NCI-H1694 treated with DMSO at 0.1 percent for 48 hours (cell line): ENCODE measurements at regions not wholly inside any gene's neighbourhood (a gene's known extent, or its start where the extent isn't known, plus 50 kb on each side); places are given as distances from the start of the nearest gene placed in this dataset.
"Not testable (repeated sequence)": the region's sequence is repeated elsewhere in the genome, so short reads cannot be mapped to it uniquely, and the experiment has no call there.

Experiments
- DNase-seq: peaks from one replicate; lab custom pipeline; 2025; lab: John Stamatoyannopoulos, UW

DNA sequence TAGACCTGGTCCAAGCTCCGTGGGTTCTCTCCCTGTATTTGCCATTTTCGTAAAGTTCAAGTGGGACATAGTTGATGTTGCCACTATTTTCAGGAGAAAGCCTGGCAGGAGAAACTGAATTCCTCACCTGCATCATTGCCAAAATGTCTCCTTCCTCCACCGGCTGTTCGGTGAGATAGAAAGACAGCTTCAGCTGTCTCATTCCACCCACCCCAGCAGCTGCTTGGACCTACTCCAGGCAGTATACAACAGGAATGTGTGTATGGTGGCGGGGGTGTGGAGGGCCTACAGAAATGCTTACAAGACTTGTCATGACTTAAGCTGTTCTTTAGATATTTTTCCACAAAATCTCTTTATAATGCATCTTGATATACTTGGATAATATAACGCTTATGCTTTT, 132.7 kb upstream of the RAP2B start:
- DNase-seq = no peak

DNA sequence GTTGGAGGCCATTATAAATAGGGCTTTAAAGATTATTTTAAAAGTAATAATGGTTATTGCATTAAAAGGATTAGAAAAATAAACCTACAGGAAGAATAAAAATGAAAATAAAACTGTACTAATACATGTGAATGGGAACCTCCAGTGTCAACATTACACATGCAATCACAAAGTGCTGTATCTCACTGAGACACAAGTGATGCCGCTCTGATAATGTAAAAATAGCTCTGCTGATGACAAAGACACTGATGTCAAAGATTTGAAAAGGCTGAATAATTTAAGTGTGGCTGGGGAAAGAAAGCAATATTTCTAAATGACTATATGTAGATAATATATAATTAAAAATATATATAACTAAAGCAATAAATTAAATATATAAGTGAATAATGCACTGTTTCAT, 129.1 kb upstream of the RAP2B start:
- DNase-seq = no peak

DNA sequence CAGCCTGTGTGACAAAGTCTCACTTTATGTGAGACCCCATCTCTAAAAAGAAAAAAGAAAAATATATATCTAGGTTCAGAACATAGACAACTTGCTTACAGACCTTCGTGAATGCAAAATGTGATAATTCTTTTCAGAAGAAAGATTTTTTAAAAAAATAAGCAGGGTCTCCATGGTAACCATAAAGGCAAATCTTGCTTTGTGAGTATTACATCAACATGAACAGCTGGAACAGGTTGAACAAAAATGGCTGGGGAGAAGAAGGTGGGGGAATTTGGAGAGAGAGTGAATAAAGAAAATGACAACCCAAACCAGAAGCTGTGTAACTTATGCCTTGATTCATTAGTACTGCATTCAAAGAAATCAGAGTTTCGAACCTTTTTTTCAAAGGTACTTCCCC, 125.2 kb upstream of the RAP2B start:
- DNase-seq = no peak

DNA sequence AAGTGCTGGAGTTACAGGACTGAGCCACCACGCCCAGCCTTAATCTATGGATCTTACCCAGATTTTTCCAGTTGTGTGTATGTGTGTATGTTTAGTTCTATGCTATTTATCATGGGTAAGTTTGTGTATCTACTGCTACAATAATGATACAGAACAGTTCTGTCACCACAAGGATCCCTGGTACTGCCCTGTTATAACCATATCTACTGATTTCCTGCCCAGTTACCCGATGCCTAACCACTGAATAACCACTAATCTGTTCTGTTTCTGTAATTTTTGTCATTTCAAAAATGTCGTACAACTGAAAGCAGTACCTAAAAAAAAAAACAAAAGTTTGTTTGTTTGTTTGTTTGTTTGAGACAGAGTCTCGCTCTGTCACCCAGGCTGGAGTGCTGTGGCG, 123.7 kb upstream of the RAP2B start:
- DNase-seq = no peak

DNA sequence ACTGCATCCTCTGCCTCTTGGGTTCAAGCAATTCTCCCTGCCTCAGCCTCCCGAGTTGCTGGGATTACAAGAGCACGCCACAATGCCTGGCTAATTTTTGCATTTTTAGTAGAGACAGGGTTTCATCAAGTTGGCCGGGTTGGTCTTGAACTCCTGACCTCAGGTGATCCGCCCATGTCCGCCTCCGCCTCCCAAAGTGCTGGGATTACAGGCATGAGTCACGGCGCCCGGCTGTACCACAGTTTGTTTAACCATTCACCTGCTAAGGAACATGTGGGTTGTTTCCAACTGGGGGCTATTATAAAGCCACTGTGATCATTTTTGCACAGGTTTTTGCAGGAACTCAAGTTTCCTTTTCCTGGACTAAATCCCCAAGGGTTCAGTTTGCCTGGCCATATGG, 123.2 kb upstream of the RAP2B start:
- DNase-seq = no peak

DNA sequence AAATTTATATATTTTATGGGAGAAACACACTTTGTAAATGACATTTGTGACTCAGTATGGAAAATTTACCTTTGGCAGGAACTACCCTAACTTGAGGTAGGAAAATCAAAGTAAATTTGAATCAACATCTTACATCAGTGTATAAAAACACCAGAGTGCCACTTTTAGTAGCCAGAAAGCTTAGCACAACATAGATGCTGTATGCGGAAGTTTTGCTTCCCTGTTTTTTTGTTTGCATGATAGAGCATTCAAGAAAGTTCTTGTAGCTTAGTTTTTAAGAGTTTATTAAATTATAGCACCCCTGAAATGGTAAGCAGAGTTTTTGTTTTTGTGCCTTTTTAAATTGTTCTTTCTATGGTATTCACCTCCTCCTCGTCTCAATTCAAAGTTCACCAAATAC, 120.8 kb upstream of the RAP2B start:
- DNase-seq = no peak

DNA sequence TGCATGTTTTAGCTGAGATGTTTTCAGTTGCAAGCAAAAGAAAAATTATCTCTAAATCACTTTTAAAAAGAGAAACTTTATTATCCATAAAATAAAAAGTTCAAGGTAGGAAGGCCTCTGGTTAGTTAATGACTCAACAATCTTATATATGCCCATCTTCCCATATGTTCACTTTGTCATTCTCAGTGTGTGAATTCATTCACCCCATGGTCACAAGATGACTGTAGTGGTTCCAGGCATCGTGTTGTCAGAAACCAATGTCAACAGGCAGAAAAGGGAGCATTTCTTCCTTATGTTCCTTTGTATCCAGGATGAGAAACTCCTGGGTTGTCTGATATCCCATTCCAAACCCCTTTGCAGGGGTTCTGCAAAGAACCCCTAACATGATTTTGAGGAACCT, 119.9 kb upstream of the RAP2B start:
- DNase-seq = no peak

DNA sequence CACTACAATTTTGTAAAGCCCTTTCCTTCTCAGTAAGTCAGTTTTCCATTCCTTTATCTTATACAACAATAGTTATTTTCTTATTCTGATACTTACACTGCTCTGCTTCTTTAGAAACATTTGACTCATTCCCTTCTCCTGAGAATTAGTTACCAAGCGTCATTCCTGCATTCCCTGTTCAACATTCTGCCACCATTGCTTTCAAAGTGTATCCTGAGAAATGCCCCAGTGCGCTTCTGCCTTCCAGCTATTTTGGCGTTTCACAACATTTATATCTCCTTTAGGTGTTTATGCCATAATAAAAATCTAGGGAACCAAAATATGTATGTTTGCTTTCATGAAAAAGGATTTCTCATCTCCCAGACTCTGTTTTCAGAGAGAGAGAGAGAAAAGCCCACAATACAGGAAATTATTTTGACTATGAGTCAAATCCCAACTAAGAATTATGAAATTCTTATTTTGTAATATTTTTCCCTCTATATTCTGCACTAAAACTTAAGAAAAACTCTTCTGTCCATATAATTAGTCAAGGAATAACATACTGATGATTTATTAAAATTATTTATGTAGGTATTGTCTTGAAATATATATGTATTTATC, 118.2 kb upstream of the RAP2B start:
- no peak for DNase-seq

DNA sequence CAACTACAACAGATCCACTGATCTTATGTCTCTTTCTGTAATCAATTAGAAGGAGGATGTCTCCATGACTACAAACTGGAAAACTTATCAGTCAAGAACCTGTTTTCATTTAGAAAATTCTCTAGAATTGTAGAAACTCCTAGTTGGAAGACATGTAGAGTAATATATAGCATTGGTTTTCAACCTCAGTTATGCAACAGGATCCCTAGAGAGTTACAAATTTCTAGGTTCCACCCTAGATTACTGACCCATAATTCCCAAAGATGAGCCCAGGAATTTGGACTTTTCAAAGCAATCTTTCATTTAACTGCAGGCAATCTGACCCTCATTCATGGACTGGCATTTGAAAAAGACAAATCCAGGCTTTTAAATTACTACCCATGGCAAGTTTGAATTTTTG, 116.9 kb upstream of the RAP2B start:
- no peak for DNase-seq

DNA sequence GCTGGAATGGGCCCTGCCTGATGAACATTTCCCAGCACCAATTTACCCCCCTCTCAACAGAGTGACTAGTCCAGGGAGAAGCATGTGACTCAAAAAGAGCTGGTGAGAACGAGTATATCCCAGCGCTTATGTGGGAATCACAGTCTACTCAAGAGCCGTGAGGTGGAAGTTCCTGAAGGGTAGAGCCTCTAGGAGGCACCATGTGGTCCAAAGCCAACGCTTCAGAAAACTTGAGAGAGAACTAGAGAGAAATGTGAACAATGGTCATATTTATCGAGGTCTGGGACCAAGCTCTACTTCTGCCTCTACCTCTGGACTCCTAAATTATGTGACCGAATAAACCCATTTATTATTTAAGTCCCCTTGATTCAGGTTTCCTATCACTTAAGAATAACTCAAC, 111.0 kb upstream of the RAP2B start:
- DNase-seq = no peak

DNA sequence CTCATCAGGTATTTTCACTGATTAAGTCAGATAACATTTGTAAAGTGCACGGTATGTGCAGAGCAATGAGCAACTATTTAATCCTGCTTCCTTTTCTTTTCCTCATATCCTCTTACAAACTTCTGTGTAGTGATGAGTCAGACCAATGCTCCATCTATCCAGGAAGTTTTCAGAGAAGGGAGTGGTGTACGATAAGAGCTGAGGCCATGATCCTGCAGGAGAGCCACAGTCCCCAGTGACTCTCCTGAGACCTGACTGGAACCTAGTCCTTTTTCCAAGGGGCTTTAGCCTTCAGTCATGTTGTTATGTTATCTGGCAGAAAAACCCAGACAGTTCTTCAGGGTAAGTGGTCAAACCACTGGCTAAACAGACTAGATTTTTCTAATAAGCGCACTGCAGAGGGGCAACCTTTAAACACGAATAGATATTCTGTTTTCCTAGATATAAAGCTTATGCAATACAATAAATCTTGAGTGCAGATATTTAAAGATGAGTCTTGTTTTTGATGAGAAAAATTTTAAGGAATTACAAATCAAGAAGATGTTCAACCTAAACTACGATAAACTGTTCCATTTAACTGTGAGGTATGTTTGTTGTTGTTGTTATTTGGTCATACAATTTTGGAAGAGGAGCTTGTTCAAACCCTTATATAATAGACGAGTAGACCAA, 110.5 kb upstream of the RAP2B start:
- no peak for DNase-seq

DNA sequence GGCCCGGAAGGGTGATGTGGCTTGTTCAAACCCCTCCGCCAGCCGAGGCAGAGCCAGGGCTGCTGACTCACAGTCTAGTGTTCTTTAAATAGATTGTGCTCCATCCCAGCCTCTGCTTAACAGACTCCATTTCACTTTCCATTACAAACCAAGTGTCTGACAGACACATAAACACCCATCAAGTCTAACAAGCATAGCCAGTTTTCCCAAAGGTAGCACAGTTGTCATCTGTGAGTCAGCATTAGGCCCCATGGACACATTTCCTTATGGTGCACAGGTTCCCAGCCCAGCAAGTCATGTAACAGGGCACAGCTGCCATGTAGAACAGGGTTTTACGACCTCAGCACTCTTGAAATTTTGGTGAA, 109.9 kb upstream of the RAP2B start:
- no peak for DNase-seq

DNA sequence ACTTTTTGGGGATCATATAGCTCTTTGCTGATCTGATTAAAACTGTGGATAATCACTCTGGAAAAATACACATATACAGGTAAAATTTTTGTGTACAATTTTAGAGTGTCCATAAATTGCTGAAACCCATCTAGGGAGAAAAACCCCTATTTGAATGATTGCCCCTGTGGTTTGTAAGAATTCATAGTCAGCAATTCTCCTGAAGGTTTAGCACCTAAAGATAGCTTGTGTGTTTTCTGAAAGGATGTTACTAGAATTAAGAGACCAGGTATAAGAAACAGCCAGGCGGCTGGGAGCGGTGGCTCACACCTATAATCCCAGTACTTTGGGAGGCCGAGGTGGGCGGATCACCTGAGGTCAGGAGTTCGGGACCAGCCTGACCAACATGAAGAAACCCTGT, 106.8 kb upstream of the RAP2B start:
- no peak for DNase-seq

DNA sequence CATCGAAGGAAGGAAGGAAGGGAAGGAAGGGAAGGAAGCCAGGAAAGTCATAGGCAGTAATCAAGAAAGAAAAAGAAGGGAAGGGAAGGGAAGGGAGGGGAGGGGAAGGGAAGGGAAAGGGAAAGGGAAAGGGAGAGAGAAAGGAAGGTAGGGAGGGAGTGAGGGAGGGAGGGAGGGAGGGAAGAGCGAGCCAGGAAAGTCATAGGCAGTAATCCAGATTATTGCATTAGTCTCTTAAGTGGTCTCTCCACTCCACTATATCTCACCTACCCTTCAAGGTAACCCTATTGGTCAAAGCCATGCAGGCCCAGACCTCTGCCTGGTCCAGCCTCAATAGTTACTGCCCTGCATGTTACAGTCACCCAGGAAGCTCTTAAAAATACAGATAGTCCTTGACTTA, 106.2 kb upstream of the RAP2B start:
- no peak for DNase-seq

DNA sequence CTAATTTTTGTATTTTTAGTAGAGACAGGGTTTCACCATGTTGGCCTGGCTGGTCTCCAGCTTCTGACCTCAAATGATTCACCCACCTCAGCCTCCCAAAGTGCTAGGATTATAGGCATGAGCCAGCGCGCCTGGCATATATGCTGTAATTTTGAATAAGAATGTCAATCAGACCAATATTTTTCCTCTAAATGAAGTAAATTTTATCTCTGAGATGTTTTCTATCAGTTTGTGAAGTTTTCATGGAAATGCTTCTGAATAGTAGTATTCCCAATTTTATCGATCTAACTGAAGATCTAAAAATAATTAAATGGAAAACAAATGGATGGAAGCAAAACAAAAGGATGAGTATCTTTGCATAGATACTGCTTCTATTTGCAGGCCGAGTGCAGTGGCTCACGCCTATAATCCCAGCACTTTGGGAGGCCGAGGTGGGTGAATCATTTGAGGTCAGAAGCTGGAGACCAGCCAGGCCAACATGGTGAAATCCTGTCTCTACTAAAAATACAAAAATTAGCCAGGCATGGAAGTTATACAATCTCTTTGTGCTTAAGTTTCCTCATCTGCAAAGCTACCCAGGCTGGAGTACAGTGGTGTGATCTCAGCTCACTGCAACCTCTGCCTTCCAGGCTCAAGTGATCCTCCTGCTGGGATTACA, 103.9 kb upstream of the RAP2B start:
- not testable (repeated sequence) for DNase-seq

DNA sequence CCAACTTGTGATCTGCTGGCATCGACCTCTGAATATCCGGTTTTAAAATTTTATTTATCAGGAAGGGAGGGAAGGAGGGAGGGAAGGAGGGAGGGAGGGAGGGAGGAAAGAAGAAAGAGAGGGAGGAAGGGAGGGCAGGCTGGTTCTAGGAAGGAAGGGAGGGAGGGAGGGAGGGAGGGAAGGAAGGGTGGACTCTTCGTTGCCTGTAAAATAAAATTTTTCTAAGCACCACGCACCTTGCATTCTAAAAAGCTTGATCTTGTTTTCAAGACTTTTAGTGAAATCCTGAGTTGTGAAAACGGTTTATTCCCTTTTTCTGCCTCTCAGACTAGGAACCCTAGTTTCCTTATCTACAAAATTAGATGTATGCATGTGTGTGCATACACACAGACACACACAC, 101.7 kb upstream of the RAP2B start:
- DNase-seq = no peak

DNA sequence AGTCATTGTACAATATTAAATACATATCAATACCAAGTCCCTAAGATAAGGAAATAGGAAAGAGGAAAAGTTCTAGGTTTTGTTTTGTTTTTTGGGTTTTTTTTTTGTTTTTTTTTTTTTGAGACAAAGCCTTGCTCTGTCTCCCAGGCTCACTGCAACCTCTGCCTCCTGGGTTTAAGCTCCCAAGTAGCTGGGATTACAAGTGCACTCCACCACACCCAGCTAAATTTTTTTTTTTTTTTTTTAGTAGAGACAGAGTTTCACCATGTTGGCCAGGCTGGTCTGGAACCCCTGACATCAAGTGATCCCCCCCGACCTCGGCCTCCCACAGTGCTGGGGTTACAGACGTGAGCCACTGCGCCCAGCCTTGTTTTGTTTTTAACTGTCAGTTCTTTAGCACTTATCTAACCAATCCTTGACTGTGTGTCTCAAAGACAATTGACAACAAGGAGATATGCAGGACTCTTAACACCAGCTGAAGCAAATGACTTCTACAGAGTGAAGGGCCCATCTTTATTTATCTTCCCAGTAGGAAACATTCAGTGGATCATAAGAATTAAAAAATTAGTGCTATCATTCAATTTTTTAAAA, 100.0 kb upstream of the RAP2B start:
- DNase-seq = no peak

DNA sequence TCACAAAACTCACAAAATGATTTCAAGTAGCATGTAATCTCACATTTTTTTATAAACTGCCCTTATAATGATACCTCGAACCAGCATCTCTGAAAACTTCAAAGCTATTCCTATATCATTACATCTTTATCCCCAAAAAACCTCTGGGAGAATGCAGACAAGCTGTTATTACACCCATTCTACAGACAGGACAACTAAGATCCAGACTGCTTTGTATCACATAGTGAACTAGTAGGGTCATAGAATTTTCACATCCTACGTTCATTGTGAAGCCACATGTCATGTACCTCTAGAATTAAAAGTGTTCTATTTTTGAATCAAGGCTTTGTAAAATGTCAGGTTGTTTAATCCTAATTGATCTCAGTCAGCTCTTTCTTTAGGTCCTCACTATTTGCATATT, 98.7 kb upstream of the RAP2B start:
- no peak for DNase-seq

DNA sequence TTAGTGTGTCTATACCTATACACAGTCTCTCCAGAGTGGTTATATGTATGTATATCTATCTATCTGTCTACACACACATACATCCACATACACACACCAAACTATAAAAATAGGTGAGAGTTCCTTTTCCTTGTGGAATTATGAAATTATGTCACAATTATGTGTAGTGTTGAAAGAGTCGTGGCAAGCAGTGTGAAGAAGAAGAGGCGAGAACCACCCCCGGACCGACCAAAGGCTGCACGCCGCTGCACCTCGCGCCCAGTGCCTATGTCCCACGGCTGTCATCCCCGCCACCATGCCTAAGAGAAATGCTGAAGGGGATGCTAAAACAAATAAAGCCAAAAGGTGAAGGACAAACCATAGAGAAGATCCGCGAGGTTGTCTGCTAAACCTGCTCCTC, 95.0 kb upstream of the RAP2B start:
- DNase-seq = no peak

DNA sequence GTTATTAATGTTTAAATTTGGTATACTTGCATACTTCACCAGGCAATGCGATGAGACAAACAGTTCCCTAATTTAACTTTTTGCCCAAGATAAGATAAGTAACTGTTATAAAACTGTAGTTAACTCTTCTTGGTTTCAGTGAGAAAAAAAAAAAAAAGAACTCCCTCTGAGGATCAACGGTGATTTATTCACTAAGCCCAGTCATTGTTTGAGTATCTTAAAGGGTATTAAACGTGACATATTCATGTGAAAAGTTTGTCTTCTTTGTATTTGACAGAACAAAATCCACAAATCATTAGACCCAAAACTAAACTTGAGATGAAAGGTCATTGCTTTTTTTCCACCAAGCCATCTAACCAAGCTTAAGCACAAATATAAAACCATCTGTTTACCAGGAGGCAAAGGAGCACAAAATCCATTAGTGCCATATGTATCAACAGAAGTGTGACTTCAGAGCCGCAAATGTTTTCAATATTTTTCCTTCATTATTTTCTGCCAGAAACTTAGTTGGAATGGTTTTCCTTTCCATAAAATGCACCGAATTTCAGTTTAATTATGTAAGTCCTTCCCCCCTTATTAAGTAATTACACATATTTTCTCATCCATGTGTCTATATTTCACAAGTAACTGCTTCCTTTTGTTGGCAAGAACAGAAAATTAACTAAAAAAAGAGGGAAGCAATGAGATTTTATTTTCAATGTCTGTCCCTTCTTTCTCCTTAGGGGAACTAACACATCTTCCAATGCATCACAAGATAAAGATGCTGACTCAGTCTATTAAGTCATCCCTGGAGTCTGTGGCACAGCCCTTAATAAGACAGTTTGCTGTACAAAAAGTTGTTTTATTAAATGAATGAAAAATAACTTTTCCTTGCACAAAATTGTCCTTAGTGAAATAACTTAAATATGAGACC, 92.2 kb upstream of the RAP2B start:
- no peak for DNase-seq

DNA sequence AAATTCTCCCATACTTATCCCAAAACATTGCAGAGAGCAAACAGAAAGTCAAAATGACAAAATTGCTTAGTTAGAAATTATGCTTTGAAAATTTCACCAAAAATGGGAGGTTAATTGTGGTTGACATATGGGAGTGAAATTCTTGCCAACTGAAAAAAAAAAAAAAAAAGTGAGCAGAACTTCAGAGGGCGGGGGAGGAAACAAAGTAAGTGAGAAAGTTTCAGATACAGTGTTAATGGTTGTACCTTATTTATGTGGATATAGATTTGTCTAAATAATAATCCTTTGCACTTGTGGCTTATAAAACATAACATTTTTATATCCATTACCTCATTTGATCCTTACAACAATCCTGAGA, 91.5 kb upstream of the RAP2B start:
- DNase-seq = no peak

DNA sequence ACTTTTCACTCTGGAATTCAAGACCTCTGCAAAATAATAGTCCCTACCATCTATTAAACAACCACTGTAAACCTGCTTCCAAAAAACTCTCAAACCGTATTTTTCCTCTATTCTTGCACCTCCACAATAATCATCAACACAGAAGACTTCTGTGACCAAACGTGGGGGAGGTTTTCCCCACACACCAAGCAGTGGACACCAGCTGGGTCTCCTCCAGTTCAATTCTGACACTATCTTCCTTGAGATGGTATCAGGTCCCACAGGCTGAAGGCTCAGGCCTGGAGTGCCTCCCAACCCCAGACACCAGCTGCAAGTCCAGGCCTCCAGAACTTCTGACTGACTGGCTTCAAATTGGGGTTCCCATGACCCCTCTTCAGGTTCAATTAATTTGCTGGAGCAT, 89.6 kb upstream of the RAP2B start:
- no peak for DNase-seq

DNA sequence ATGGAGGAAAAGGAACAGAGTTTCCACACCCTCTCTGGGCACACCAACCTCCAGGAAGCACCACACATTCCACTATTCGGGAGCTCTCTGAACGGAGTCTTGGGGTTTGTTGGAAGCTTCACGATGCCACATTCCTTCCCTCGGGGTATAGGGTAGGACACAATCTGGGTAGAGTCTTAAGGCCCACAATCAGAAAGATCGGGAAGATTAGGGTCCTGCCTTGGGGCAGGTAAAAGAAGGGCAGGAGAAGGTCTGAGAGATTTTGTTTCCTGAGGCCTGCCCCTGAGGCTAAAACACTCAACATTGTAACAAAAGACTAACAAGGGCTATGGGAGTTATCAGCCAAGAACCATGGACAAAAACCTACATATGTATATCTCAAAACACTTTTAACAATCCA, 89.2 kb upstream of the RAP2B start:
- no peak for DNase-seq
